WI38 (cell line): ENCODE measurements at regions not wholly inside any gene's neighbourhood (a gene's known extent, or its start where the extent isn't known, plus 50 kb on each side); places are given as distances from the start of the nearest gene placed in this dataset.

Experiments used
- H3K4me3 ChIP-seq: 2 replicates; pipeline ENCODE4 v1.5.1; 2011; ENCODE audit warnings: low read depth, mild to moderate bottlenecking, control low read depth, low read length
- TF ChIP-seq, protein P1 (sequence below): IDR thresholded peaks from 2 replicates; pipeline ENCODE4 v1.5.1; 2012; ENCODE audit warnings: low read depth, mild to moderate bottlenecking, control low read depth, low read length

DNA sequence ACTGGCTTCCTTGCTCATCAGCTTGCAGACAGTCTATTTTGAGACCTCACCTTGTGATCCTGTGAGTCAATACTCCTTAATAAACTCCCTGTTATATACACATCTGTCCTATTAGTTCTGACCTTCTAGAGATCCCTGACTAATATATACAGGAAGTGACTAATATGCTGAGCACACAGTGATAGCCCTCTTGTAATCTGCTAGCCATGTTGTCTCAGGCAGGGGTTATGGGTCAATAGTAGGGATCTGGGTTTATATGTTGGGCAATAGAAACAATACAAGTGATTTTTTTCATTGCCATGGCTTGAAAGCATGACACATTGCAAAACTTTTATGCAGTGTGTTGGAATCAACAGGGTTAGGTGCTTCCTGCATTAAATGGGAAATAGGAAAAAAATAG is 562.2 kb downstream of the GALC start:
- no peak overlapping the region for H3K4me3 ChIP-seq
- TF ChIP-seq, protein P1, sequence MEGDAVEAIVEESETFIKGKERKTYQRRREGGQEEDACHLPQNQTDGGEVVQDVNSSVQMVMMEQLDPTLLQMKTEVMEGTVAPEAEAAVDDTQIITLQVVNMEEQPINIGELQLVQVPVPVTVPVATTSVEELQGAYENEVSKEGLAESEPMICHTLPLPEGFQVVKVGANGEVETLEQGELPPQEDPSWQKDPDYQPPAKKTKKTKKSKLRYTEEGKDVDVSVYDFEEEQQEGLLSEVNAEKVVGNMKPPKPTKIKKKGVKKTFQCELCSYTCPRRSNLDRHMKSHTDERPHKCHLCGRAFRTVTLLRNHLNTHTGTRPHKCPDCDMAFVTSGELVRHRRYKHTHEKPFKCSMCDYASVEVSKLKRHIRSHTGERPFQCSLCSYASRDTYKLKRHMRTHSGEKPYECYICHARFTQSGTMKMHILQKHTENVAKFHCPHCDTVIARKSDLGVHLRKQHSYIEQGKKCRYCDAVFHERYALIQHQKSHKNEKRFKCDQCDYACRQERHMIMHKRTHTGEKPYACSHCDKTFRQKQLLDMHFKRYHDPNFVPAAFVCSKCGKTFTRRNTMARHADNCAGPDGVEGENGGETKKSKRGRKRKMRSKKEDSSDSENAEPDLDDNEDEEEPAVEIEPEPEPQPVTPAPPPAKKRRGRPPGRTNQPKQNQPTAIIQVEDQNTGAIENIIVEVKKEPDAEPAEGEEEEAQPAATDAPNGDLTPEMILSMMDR = no peak

DNA sequence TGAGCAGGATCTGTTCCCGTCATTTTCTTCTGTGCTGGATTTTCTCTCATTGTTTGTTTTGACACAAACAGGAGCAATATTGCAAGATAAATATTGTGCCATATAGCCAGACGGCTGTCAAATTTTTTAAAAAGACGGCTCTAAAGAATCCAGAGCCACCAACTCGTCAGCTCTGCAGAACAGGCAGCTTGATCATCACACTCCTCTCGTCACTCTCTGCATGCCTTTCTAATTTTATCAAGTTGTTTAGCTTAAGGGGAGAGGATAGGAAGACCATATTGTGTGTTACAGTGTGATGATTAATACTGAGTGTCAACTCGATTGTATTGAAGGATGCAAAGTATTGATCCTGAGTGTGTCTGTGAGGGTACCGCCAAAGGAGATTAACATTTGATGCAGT is 562.8 kb downstream of the GALC start:
- TF ChIP-seq, protein P1 = no peak
- no peak overlapping the region for H3K4me3 ChIP-seq

DNA sequence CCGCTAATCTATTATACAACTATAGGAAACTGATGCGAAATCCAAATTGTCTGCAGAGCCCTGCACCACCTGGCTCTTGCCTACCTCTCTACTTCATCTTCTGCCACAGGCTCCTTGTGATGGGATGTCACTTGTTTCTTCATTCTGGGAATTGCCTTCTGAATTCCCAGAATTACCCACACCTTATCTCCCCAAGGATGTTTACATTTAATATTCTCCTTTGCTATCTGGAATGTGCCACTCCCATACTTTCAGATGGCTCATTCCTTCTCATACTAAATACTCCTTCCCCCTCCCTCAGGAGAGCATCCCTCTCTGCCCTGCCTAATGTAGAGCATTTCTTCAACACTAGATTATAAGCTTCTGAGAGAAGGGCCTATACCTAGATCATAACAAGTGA is 573.1 kb downstream of the GALC start:
- no peak overlapping the region for H3K4me3 ChIP-seq
- TF ChIP-seq, protein P1 = no peak

DNA sequence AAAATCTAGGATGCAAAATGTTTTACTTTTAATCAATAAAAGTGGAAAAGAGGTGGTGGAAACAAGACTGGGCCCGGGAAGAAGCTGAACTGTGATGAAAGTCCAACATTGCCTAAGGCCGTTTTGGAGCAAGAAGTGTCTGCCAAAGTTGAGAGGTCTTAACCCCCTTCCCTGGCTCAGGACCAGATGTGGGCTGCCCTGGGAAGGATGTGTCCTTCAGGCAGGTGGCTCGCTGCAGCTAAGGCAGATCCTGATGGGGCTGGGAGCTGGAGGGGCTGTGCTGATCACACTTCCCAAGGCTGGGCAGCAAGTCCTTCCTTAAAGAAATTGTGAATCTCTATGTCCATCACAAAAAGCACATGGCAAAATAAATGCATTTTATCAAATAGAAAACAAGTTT is 581.6 kb downstream of the GALC start:
- TF ChIP-seq, protein P1 = no peak
- H3K4me3 ChIP-seq = no peak overlapping the region

DNA sequence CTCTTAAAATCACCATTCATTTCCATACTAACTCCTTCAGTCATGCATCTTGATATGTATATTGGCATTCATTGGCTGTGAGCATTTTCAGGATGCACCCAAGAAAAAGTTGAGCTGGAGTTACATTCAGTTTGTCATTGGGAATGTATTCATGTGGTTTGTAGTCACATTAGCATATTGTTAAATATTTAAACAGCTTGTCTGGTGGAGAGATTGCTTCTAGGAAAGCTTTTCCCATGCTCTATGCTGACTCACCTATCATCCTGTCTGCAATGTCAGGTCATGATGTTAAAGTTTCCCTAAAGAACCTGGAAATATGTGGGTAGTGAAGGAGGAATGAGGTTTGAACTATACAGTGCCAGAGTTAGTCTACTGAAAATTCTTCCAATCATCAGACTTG is 583.6 kb downstream of the GALC start:
- no peak overlapping the region for H3K4me3 ChIP-seq

DNA sequence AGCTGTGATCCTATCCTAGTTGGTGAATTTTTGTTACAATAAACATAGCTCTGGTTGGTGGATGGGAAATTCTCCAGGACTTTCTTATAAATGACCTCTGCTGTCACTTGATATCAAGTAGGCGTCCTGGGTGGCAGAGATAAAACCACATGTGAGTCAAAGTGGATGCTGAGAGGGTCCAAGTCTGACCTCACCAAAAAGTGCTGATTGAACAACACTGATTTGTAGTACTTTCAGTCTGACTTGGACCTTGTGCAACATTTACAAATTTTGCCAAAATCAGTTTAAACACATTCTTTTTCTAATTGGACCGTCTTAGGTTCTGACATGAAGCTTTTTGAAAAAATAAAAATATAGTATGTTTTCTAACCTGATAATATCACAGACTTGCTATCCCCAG is 585.6 kb downstream of the GALC start:
- no peak overlapping the region for H3K4me3 ChIP-seq
- TF ChIP-seq, protein P1 = no peak

More for the DNA sequence above, 583.6 kb downstream of the GALC start:
- TF ChIP-seq, protein P1 = no peak

DNA sequence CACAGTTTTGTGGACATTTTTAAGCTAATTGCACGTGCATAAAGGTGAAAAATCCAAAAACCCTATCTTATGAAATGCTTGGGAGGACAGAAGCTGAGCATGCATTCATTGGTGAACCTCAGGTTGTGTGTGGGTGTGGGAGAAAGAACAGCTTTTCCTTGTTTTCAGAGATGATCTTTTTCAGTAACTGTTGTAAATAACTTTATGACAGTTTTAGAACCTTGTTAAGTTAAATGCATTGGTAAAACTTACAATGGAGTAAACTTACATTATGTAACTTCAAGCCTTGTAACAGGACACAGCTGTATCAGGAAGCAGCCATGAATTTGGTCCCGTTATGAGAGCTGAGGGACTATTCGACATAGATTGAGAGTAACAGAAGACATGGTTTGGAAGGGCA is 587.4 kb downstream of the GALC start:
- TF ChIP-seq, protein P1 = no peak
- no peak overlapping the region for H3K4me3 ChIP-seq
